GF-D8 (cell line): ENCODE measurements at regions not wholly inside any gene's neighbourhood (a gene's known extent, or its start where the extent isn't known, plus 50 kb on each side); places are given as distances from the start of the nearest gene placed in this dataset.

Experiments
- DNase-seq: peaks from one replicate; lab custom pipeline; 2025; lab: John Stamatoyannopoulos, UW

DNA sequence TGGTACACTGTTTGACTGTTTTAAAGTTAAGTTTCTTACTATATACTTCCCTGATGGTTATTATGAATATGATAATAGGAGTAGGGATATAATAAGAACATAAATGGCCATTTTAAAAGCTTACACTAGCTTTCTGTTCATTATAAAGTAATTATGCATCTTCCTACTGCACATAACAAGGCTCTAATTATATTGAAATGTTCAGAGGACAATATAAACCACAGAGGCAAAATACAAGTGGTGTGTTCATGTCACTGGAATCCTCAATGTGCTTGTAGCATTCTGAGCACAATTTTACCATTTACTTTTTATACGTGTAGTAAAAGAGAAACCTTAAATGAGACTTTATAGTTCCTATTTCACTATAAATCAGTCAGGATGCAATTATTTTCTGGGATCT is 268.3 kb downstream of the TMA16 start:
- DNase-seq, result no peak

- no peak for DNase-seq
These were observed 270.1 kb downstream of the TMA16 start for GRCh38 chr4:163764569-163764968.

GRCh38 chr4:163768014-163768413 is 273.5 kb downstream of the TMA16 start:
- DNase-seq, result no peak

DNA sequence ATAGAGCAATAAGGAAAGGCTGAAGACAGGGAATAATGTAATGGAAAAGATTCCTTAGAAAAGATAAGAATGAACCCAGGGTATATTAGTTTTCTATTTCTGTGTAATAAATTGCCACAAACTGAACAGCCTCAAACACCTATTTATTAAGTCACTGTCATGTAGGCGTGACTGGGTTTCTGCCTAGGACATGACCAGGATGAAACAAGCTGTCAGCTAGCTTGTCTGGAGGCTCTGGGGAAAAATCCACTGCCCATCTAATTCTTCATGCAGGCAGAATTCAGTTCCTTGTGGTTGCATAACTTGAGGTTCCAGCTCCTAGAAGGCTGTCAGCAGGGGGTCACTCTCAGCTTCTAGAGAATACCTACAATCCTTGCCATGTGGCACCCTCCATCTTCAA is 277.7 kb downstream of the TMA16 start:
- DNase-seq, result no peak

GRCh38 chr4:163773940-163774339 is 279.4 kb downstream of the TMA16 start:
- DNase-seq, result no peak

DNA sequence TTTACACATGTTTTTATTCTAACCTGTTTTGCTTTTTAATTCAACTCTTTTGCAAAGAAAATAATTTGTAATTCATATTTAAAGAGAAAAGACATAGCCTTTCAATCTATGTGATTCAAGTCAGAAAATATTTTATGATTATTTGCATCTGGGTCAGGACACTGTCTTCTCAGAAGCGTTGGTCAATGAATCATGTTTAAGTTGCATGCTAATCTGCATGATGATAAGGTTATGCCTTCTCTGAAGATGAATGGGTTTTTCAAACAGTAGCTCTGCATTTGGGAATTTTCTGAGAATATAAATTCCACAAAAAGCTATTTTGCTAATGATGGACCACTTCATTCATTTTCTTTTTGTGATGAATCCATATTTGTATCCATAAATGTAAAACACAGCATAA is 282.5 kb downstream of the TMA16 start:
- no peak for DNase-seq

GRCh38 chr4:163781726-163782125 is 287.2 kb downstream of the TMA16 start:
- DNase-seq, result no peak

- no peak for DNase-seq
These were observed 295.7 kb downstream of the TMA16 start for GRCh38 chr4:163790231-163790630.

- no peak for DNase-seq
These were observed 301.4 kb downstream of the TMA16 start for GRCh38 chr4:163795885-163796284.

DNA sequence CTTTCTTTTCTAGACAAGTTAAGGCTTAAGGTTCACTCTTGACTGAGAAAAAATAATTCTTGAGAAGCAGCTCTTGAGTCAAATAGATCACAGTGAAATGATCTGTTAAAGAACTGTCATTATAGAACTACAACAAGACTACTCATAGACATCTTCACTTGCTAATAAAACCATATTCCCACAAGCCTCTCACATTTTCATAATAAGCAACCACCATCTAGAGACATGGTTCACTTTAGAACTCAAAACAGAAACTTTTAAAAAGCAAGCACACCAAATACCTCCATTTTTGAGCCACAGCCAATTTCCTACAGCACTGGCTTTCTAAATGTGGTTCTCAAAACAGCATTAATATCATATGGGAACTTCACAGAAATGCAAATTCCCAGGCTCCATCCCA is 309.5 kb downstream of the TMA16 start:
- DNase-seq, result no peak

DNA sequence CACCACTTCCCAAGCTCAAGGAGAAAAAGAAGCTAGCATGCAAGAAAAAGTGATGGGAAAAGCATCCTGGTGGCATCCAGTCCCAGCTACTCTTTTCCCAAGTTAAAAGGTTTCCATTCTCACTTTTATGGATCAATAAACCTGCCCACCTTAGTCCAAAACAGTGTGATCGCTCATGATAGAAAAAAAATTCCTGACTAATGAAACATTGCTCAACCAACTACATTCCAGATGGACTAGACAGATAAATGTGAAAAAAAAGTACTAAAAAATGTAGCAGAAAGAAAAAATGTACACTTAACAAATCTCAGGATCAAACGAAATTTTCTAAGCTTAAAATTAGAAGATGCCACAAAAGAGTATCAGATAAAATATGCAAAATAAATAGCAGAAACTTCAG is 312.2 kb downstream of the TMA16 start:
- DNase-seq, result no peak

DNA sequence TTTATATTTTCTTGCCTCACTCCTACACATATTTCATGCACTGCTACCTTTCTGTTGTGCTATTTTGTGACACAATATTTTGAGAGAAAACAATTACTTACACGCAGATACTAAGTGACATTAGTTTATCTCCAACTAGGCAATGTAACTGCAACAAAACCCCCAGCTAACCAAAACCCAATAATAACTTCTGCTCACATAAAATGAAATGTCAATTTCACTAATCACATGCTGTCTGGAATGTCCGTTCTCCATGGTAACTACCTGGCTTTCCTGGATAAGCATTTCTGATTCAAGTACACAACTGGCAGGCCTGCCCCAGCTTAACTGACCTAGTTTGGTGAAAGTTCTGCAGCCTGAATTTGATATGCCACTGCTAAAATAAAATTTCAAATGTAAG is 313.5 kb downstream of the TMA16 start:
- no peak for DNase-seq

- DNase-seq, result no peak
These were observed 316.3 kb downstream of the TMA16 start for GRCh38 chr4:163810755-163811154.

DNA sequence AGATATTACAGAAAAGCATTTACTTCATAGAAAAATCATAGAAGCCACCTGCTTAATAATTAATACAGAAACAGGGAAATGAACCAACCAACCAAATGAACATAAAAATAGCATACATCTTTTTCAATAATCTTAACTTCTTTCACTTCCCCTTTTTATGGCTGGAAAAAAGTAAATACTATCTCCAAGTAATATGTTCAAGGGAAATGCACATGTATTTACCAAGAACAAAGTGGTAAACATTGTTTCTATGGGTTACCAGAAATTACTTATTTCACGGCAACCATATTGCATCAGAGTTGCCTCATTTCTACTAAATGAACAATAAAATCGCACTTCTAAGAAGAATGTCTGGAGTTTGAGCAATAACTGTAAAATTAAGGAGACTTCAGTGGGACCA is 321.3 kb downstream of the TMA16 start:
- no peak for DNase-seq

GRCh38 chr4:163816494-163816893 is 322.0 kb downstream of the TMA16 start:
- no peak for DNase-seq

DNA sequence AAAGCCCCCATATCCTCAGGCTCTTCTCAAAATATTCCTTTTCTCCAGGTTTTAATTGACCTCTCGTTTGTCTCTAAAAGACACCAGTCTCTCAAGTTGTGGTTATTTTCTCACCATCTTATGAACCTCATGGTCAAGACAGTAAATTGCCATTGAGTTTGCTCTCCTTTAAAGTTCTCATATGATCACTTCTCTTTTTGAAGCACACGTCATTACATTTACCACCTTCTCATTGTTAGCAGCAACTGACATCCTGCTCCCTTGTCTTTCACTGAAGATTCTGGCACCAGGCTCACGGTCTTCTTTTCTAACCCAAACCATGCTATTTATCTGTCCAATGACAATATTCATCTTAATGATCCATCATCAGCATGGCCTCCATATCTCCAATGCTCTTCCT is 324.2 kb downstream of the TMA16 start:
- DNase-seq, result no peak

DNA sequence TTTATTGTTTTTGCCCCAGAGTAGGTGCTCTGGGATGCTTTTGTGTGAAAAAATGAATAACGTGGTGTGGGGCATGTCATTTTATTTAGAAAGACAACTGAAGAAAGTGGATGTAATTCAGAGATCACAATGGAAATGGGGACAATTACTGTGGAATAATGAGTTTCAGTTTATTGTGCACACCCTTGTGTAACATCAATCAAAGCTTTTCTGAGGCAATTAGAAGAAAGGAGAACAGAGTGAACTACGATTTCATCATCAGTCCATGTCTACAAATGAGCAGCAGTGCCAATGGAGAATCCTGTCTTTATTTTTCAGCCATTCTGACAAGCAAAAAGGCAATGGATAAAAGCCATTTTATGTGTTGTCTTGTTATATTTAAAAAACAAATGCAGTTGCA is 339.2 kb downstream of the TMA16 start:
- no peak for DNase-seq

GRCh38 chr4:163846008-163846407 is 351.5 kb downstream of the TMA16 start:
- DNase-seq, result no peak

DNA sequence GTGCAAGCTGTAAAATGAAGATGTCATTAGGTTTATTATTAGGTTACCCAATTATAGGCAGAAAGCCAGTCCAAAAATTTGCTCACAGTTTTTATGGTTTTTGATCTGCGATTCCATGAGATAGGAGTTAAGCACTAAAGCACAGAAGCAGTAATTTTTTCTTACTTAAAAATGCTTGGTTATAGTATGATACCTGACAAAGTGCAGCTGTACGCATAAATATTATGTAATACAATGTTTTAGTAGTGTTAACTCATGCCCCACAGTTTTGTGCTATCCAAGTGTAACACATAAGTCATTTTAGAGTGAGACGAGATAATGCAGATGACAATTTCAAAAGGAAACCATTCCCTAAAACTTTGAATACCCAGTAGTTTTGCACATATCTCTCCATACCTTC is 357.8 kb downstream of the TMA16 start:
- no peak for DNase-seq

GRCh38 chr4:163857903-163858302 is 363.4 kb downstream of the TMA16 start:
- DNase-seq, result no peak

- no peak for DNase-seq
These were observed 364.0 kb downstream of the TMA16 start for GRCh38 chr4:163858515-163858914.

GRCh38 chr4:163863082-163863481 is 368.6 kb downstream of the TMA16 start:
- DNase-seq, result no peak

GRCh38 chr4:163865010-163865409 is 370.5 kb downstream of the TMA16 start:
- DNase-seq, result no peak

DNA sequence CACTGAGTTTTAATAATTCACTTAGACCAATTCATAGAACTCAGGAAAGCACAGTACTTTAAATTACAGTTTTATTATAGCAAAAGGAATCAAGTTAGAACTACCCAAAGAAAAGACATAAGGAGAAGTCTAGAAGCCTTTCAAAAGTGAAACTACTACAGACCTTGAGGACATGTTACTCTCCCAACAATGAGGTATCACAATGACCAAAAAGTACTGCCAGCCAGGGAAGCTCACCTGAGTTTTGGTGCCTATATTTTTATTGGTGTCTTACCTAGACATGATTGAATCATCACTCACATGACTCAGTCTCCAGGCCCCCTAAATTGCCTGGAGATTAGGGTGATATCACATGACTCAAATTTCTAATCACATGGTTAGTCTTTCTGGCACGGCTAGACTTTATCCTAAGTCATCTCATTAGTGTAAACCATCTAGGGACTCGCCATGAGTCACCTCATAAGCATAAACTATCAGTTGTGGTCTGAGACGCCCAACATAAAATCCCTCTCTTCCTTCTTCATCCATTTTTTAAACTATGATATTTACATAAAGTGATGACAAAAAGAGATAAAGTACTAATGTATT is 372.3 kb downstream of the TMA16 start:
- DNase-seq, result no peak

- DNase-seq, result no peak
These were observed 374.0 kb downstream of the TMA16 start for GRCh38 chr4:163868445-163868844.
